A673 (cell line): ENCODE measurements at regions not wholly inside any gene's neighbourhood (a gene's known extent, or its start where the extent isn't known, plus 50 kb on each side); places are given as distances from the start of the nearest gene placed in this dataset.

Experiments
- CTCF ChIP-seq: fragments of 300-800, 200-600 bp; sonication (generic); conservative IDR thresholded peaks from 2 replicates; pipeline ENCODE4 v1.5.1; 2017; ENCODE audit warnings: low read depth, mild to moderate bottlenecking, antibody characterized with exemption, low read length, moderate library complexity, mixed read lengths
- EZH2 ChIP-seq: fragments of 200-600 bp; sonication (generic); IDR thresholded peaks from 2 replicates; pipeline ENCODE4 v1.6.1; 2017; ENCODE audit warnings: borderline replicate concordance, low read depth, mild to moderate bottlenecking, mixed read lengths, antibody characterized with exemption, low read length; ENCODE audit not compliant: poor library complexity, severe bottlenecking

DNA sequence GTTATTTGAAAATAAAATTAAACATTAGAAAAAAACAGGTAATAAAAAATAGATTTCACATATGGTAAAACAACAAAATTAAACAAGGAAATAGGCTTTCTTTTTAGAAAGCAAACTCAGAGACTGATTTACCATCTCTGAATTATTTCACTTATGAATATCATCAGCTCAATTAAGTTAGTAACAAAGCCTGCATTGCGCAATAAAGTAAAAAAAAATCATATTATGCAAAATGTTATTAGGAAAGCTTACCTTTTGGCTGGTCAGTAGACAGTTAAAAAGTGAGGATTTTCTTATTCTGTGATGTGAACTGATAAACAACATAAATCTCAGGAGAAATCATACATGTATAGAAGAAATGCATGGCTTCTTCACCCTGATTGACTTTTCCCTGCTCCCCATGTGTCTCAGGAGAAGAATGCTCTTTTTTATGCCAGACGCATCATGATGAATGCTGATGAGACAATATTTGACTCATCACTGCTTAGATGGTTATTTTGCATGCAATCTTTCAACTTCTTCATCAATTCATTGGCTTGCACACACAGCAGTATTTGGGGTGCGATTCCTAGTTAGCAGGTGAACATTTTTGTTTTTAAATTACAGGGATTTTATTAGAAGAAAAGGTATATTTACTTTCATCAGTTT is 124.5 kb upstream of the USP15 start:
- no peak for TF ChIP-seq CTCF
- TF ChIP-seq EZH2: no peak
